HG03103 (cell line): ENCODE measurements at regions not wholly inside any gene's neighbourhood (a gene's known extent, or its start where the extent isn't known, plus 50 kb on each side); places are given as distances from the start of the nearest gene placed in this dataset.
A peak's percentile ranks its signal among the peaks of the same experiment; 100 is the strongest.
"Not testable (repeated sequence)": the region's sequence is repeated elsewhere in the genome, so short reads cannot be mapped to it uniquely, and the experiment has no call there.

Experiments used
- ATAC-seq: cut with Tn5 transposase; IDR thresholded peaks from one replicate; pipeline ENCODE4 v1.9.1; 2021; ENCODE audit warnings: low read depth; ENCODE audit not compliant: unreplicated experiment

GRCh38 chr15:66864086-66864830, 162.2 kb downstream of the SMAD6 start:
- ATAC-seq = no peak

- no peak for ATAC-seq
These were observed 162.8 kb downstream of the SMAD6 start for GRCh38 chr15:66864871-66865281.

GRCh38 chr15:66865622-66866611, 163.9 kb downstream of the SMAD6 start:
- ATAC-seq = peak; percentile 80

- no peak for ATAC-seq
These were observed 164.6 kb downstream of the SMAD6 start for GRCh38 chr15:66866656-66867055.

- no peak for ATAC-seq
These were observed 166.9 kb downstream of the SMAD6 start for GRCh38 chr15:66868918-66869317.

- ATAC-seq = no peak
These were observed 168.9 kb downstream of the SMAD6 start for GRCh38 chr15:66870880-66871388.

GRCh38 chr15:66872405-66872804, 170.4 kb downstream of the SMAD6 start:
- no peak for ATAC-seq

- not testable (repeated sequence) for ATAC-seq
These were observed 171.3 kb downstream of the SMAD6 start for GRCh38 chr15:66873331-66873730.

- no peak for ATAC-seq
These were observed 171.8 kb downstream of the SMAD6 start for GRCh38 chr15:66873856-66874255.

GRCh38 chr15:66875588-66876420, 173.8 kb downstream of the SMAD6 start:
- ATAC-seq = no peak

- ATAC-seq = no peak
These were observed 174.3 kb downstream of the SMAD6 start for GRCh38 chr15:66876421-66876730.

- no peak for ATAC-seq
These were observed 174.9 kb downstream of the SMAD6 start for GRCh38 chr15:66876731-66877476.

- no peak for ATAC-seq
These were observed 175.6 kb downstream of the SMAD6 start for GRCh38 chr15:66877477-66878271.

- no peak for ATAC-seq
These were observed 176.7 kb downstream of the SMAD6 start for GRCh38 chr15:66878761-66879160.

- no peak for ATAC-seq
These were observed 177.7 kb downstream of the SMAD6 start for GRCh38 chr15:66879531-66880368.

GRCh38 chr15:66880380-66881155, 178.5 kb downstream of the SMAD6 start:
- ATAC-seq = no peak

- ATAC-seq = no peak
These were observed 179.3 kb downstream of the SMAD6 start for GRCh38 chr15:66881173-66881905.
